GM12891 (cell line): ENCODE measurements at regions not wholly inside any gene's neighbourhood (a gene's known extent, or its start where the extent isn't known, plus 50 kb on each side); places are given as distances from the start of the nearest gene placed in this dataset.
"Not testable (repeated sequence)": the region's sequence is repeated elsewhere in the genome, so short reads cannot be mapped to it uniquely, and the experiment has no call there.

Source experiments
- DNase-seq: peaks from one replicate; pipeline ENCODE4 v3.0.0; 2011; ENCODE audit warnings: low spot score; ENCODE audit not compliant: insufficient read length
- FAIRE-seq: peaks from 2 replicates; lab custom pipeline; 2011; peaks lifted over from hg19 to GRCh38; lab: Jason Lieb, UNC
- PAX5 ChIP-seq: IDR thresholded peaks from 2 replicates; pipeline ENCODE4 v1.6.1; 2011; ENCODE audit warnings: low read length, moderate library complexity, mild to moderate bottlenecking; ENCODE audit not compliant: insufficient read depth, severe bottlenecking
- POLR2A ChIP-seq: IDR thresholded peaks from 2 replicates; pipeline ENCODE4 v1.6.1; 2011; ENCODE audit warnings: low read depth, low read length, control low read depth
- POLR2AphosphoS5 ChIP-seq: IDR thresholded peaks from 2 replicates; pipeline ENCODE4 v1.6.1; 2011; ENCODE audit warnings: low read depth, low read length, control low read depth
- POU2F2 ChIP-seq: IDR thresholded peaks from 2 replicates; pipeline ENCODE4 v1.6.1; 2011; ENCODE audit warnings: low read depth, mild to moderate bottlenecking, control low read depth, low read length, moderate library complexity
- SPI1 ChIP-seq: IDR thresholded peaks from 2 replicates; pipeline ENCODE4 v1.6.1; 2011; ENCODE audit warnings: low read depth, low read length, control low read depth
- TAF1 ChIP-seq: IDR thresholded peaks from 2 replicates; pipeline ENCODE4 v1.6.1; 2011; ENCODE audit warnings: low read depth, low read length, control low read depth

- DNase-seq = no peak
- TF ChIP-seq POU2F2 (no peak), POLR2AphosphoS5 (no peak), PAX5 (no peak), SPI1 (no peak), TAF1 (no peak), POLR2A (no peak)
- FAIRE-seq = no peak
Observed at GRCh38 chr10:83765731-83766130, 373.6 kb upstream of the GHITM start.

DNA sequence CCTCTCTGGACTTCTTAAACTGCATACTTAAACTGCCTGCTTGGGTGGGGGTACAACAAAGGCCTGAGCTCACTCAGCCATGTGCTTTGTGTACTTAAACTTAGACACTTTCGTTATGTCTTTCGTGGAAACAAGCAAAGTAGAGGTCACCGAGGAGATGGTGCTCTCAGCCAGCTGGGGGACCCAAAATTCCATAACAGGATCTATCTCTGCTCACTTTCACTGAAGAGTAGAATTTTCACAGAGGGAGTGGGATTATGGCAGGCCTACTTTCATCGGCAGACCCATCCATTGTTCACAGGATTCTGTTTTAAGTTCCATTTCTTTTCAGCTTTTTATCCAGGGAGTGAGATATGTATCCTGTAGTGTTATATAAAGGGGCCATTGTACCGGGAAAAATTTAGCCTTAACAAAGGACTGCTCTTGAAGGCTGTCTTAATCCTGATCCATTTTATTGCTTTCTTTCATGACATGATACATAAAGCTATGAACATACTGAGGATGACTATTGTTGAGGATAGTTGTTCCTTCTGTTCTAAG lies 370.0 kb upstream of the GHITM start:
- TF ChIP-seq PAX5 (no peak), POU2F2 (no peak), POLR2AphosphoS5 (no peak), TAF1 (no peak), POLR2A (no peak), SPI1 (no peak)
- FAIRE-seq (no peak), DNase-seq (no peak)

GRCh38 chr10:83786701-83787100 lies 352.6 kb upstream of the GHITM start:
- FAIRE-seq, DNase-seq: not testable (repeated sequence)

DNA sequence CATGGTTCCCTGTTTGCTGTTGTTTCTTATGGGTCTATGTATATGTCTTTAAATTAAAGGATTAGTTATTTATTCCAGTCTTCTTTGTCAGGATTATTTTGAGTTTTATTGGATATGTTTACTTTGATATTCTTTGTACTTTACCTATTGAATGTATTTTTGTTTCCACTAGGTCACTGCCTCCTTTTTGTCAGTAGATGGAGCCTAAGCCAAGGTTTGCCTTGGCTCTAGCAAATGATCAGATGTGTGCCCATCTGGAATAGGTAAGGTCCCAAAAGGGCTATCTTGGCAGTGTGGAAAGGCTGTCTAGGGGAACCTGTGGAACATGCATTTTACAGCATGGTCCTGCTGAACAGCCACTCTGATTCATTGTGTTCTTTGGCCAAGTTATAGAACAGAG lies 337.3 kb upstream of the GHITM start:
- DNase-seq (no peak), FAIRE-seq (no peak)
- TF ChIP-seq SPI1 = no peak
- TF ChIP-seq POLR2AphosphoS5 = no peak

DNA sequence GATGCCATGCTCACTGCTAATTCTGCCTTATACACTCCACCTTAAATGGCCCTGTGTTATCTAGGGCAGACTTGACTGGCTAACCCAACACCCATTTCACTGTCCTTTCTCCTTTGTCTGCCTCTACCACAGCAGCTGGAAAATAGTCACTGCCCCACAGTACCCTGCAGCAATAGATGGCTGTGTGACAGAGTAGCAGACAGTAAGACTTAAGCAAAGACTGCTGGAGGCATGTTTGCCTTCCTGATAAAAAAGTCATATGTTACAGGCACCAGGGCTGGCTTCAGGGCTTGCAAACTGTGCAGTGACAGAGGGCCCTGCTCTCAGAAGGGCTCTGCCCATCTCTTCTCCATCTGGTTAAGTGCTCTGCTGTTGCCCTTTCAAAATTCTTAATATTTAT lies 332.6 kb upstream of the GHITM start:
- TF ChIP-seq POLR2A = no peak
- TF ChIP-seq POLR2AphosphoS5 = no peak
- TF ChIP-seq POU2F2 = no peak
- no peak for TF ChIP-seq SPI1
- no peak for TF ChIP-seq TAF1
- TF ChIP-seq PAX5 = no peak
- DNase-seq (no peak), FAIRE-seq (no peak)

DNA sequence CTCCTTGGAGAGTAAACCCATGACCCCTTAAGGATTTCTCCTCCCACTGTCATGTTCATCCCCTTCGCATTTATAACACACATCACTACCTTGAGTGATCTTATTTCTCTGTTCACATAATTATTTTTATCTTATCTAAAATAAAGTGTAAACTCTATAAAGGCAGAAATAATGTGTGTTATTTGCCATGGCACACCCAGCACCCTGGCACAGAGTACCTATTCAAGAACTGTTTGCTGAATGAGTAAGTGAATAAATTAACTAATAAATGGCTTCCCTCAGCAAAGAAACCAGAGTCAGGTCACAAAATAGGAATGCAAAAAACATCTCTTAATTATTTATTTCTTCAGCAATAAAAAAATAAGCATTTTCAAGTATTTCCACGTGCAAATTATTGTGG lies 330.3 kb upstream of the GHITM start:
- TF ChIP-seq POU2F2 (no peak), POLR2AphosphoS5 (no peak), TAF1 (no peak), PAX5 (no peak), POLR2A (no peak), SPI1 (no peak)
- no peak for FAIRE-seq
- no peak for DNase-seq

DNA sequence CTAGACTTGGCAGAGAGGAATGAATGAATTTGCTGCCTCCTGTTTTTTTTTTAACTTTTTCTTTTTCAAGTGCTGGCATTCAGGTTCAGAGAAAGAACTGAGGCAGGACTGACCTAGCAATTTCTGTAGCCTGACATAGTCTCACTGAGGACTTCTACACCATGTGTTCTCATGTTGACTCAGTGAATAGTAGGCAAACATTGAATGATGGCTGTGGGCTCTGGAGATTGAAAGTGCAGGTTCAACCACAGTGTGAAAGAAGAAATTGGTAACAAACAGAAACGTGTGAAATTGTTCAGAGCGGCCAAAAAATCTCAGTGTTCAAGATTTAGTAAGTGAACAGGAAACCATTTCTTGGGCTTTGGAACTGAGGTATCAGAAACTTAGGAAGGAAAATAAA lies 322.4 kb upstream of the GHITM start:
- no peak for TF ChIP-seq PAX5
- no peak for TF ChIP-seq POU2F2
- TF ChIP-seq SPI1 = no peak
- TF ChIP-seq POLR2A = no peak
- TF ChIP-seq TAF1 = no peak
- TF ChIP-seq POLR2AphosphoS5 = no peak
- DNase-seq (no peak), FAIRE-seq (no peak)

DNA sequence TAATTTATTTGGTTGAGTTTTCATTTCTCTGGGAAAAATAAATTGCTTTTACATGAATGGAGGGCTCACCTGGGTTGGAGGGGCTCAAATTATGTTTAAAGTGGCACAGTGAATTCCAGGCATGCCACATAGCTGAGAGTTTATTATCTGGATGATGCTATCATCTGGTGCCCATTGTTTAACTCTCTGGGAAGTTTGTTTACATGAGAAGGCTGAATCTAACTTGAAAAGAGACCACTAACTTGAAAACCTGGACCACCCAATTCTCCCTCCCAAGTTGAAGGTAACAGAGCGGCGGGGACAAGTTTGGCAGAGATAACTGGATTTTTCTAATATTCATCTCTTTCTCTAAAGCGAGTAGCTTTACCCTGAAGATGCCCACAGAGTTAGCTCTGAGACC lies 321.5 kb upstream of the GHITM start:
- DNase-seq = no peak
- TF ChIP-seq PAX5 = no peak
- no peak for TF ChIP-seq SPI1
- TF ChIP-seq TAF1 = no peak
- TF ChIP-seq POLR2AphosphoS5 = no peak
- TF ChIP-seq POU2F2 = no peak
- no peak for TF ChIP-seq POLR2A
- FAIRE-seq = no peak

DNA sequence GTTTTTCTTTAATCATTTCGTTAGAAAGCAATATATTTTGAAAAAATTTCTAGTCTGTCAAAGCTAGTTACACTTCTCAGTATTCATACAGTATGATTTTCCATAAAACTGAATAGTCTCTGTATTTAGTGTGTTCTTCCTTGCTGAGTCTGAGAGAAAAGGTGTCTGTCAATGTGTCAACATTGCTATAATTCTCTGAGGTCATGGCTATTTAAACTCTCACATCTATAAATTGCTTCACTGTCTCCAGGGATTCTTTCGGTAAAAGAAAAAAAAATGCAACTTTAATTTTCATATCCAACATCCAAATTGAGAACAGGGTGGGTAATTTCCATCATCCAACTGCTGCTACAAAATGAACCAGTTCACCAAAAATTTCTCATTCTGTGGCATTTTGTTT lies 319.7 kb upstream of the GHITM start:
- no peak for TF ChIP-seq POLR2AphosphoS5
- no peak for TF ChIP-seq SPI1
- no peak for TF ChIP-seq PAX5
- no peak for TF ChIP-seq POU2F2
- TF ChIP-seq TAF1 = no peak
- no peak for TF ChIP-seq POLR2A
- FAIRE-seq = no peak
- no peak for DNase-seq

DNA sequence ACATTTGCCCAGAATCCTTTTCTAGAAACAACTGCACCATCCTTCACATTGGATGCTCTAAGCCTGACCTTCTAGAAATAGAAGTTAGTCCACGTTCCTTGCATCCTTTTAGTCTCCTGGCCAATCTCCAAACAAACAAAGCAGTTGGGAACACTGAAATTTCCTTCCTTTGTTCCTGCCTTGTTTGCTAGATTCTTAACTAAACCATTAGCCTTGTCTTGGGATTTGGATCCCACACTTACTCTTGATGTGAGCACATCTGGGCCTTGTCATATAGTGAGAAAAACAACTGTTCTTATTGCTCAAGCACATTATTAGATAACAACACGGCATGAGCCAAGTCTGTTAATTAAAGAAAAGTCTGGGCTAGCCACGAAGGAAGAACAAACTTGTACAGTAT lies 319.3 kb upstream of the GHITM start:
- FAIRE-seq (no peak), DNase-seq (no peak)
- TF ChIP-seq SPI1 (no peak), POLR2A (no peak), POU2F2 (no peak)

DNA sequence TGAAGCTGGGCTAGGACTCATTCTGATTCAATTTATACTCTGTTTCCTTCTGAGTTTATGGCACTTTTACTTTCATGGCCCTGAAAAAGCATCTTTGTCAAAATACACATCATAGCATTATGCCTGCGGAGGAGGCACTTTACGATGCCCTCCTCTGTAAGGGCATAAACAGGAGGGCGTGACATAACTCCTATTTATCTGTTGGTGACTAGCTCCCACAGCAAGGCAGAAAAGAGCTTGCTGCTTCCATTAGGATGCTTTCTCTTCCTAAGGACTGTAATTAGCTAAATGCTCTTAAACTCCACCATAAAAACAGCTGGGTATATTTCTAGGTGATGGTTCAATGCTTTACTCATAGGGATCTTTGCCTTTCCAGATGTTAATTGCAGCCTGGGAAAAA lies 315.2 kb upstream of the GHITM start:
- FAIRE-seq = no peak
- no peak for TF ChIP-seq TAF1
- no peak for DNase-seq

DNA sequence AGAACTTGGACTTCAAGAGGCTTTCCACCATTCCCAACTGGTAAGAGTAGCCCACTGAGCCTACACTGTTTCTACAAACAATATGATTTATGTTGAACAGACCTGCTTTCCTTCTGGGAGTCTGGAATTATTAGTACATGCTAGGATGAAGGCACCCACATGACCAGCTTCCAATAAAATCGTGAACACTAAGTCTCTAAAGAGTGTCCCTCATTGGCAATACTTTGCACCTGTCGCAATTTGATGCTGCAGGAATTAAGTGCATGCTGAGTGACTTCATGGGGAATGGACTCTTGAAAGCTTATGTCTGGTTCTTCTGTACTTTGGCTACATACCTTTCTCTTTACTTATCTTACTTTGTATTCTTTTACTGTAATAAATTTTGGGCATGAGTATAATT lies 305.2 kb upstream of the GHITM start:
- no peak for TF ChIP-seq POU2F2
- TF ChIP-seq PAX5 = no peak
- no peak for TF ChIP-seq TAF1
- TF ChIP-seq POLR2A = no peak
- no peak for TF ChIP-seq SPI1
- no peak for TF ChIP-seq POLR2AphosphoS5
- FAIRE-seq (no peak), DNase-seq (no peak)
